ENCODE measurements at regions not wholly inside any gene's neighbourhood (a gene's known extent, or its start where the extent isn't known, plus 50 kb on each side); places are given as distances from the start of the nearest gene placed in this dataset.

DNA sequence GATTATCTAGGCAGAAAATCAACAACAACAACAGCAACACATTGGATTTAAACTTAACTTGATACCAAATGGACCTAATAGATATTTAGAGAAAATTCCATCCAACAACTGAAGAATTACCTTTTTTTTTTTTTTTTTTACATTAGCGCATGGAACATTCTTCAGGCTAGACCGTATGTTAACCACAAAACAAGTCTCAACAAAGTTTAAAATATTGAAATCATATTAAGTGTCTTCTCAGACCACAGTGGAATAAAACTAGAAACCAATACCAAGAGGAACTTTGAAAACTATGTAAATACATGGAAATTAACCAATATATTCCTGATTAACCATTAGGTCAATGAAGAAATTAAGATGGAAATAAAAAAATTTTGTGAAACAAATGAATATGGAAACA is 315.8 kb downstream of the CSNK1G3 start:
- H3K4me1 ChIP-seq (ENCODE audit: control insufficient read depth, extremely low read depth, insufficient read depth, low read length) = no peaks in the 10 kb centered on the region
- H3K9me1 ChIP-seq (ENCODE audit: control insufficient read depth, extremely low read depth, insufficient read depth, low read length) = no peaks in the 10 kb centered on the region
- no peaks in the 10 kb centered on the region for H4K20me1 ChIP-seq (ENCODE audit: control insufficient read depth, extremely low read depth, insufficient read depth, low read length)
- no peak overlapping the region for H3K4me3 ChIP-seq (ENCODE audit: control insufficient read depth in 2 of 3, extremely low read depth in 1 of 3, insufficient read depth in 2 of 3, low read depth in 1 of 3, low read length in 3 of 3)
- FAIRE-seq = no peak
- no peak overlapping the region for H3K4me2 ChIP-seq (ENCODE audit: control insufficient read depth, extremely low read depth, insufficient read depth, low read depth, low read length)
- no peak overlapping the region for H3K27ac ChIP-seq (ENCODE audit: control insufficient read depth, insufficient read depth, low read length)
- TF ChIP-seq, protein P1, sequence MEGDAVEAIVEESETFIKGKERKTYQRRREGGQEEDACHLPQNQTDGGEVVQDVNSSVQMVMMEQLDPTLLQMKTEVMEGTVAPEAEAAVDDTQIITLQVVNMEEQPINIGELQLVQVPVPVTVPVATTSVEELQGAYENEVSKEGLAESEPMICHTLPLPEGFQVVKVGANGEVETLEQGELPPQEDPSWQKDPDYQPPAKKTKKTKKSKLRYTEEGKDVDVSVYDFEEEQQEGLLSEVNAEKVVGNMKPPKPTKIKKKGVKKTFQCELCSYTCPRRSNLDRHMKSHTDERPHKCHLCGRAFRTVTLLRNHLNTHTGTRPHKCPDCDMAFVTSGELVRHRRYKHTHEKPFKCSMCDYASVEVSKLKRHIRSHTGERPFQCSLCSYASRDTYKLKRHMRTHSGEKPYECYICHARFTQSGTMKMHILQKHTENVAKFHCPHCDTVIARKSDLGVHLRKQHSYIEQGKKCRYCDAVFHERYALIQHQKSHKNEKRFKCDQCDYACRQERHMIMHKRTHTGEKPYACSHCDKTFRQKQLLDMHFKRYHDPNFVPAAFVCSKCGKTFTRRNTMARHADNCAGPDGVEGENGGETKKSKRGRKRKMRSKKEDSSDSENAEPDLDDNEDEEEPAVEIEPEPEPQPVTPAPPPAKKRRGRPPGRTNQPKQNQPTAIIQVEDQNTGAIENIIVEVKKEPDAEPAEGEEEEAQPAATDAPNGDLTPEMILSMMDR (optimal IDR thresholded peaks at IDR 0.05 in 1 of 3, IDR thresholded peaks at IDR 0.05 in 1 of 3, conservative IDR thresholded peaks at IDR 0.05 in 1 of 3; ENCODE audit: extremely low read depth in 1 of 3, insufficient read depth in 2 of 3, low read length in 3 of 3) = no peak
- TF ChIP-seq EZH2 (IDR thresholded peaks at IDR 0.05; ENCODE audit: low read length) = no peak
- no peaks in the 10 kb centered on the region for H3K79me2 ChIP-seq (ENCODE audit: control insufficient read depth, insufficient read depth, low read length)
- no peaks in the 10 kb centered on the region for H3K27me3 ChIP-seq (ENCODE audit: control insufficient read depth, extremely low read depth, insufficient read depth, low read length)
- H3K36me3 ChIP-seq (ENCODE audit: control insufficient read depth in 2 of 2, extremely low read depth in 1 of 2, insufficient read depth in 2 of 2, low read length in 2 of 2) = no peaks in the 10 kb centered on the region
- no peak overlapping the region for H2AFZ ChIP-seq (ENCODE audit: control insufficient read depth, low read length)
- dilution Hi-C loops (cut with MboI; ENCODE audit: extremely low pct_ligation_motif_present, low sequenced_read_pairs) = no loop called here
- no peak overlapping the region for H3K9ac ChIP-seq (ENCODE audit: control insufficient read depth, extremely low read depth, insufficient read depth, low read length)
- DNase-seq (ENCODE audit: low read depth, low spot score) = no peak
- H3K9me3 ChIP-seq (ENCODE audit: control insufficient read depth, low read depth, low read length) = no peaks in the 10 kb centered on the region

DNA sequence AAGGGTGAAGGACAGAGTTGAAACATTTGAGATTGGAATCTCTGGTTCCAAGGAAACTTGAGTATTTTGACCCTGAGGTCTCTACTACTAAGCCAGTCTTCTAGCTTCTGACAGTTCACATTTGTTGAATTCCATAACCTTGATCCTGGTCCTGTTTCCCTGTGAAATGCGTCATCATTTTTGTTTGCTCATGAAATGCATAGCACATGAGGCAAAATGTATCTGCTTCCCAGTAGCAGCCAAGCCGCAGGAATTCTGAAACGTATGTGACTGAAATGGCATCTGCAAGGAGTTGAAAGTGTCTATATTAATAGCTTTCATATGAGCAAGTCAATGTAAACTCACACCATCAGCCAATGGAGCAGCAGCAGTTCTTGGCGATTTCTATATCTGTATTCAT is 307.9 kb downstream of the CSNK1G3 start:
- Histone ChIP-seq H3K9me3 (ENCODE audit: control insufficient read depth, low read depth, low read length) (no peaks in the 10 kb centered on the region), H4K20me1 (ENCODE audit: control insufficient read depth, extremely low read depth, insufficient read depth, low read length) (no peaks in the 10 kb centered on the region), H3K27ac (ENCODE audit: control insufficient read depth, insufficient read depth, low read length) (no peak overlapping the region), H3K27me3 (ENCODE audit: control insufficient read depth, extremely low read depth, insufficient read depth, low read length) (no peaks in the 10 kb centered on the region), H3K79me2 (ENCODE audit: control insufficient read depth, insufficient read depth, low read length) (no peaks in the 10 kb centered on the region), H2AFZ (ENCODE audit: control insufficient read depth, low read length) (no peak overlapping the region), H3K4me1 (ENCODE audit: control insufficient read depth, extremely low read depth, insufficient read depth, low read length) (no peaks in the 10 kb centered on the region), H3K9me1 (ENCODE audit: control insufficient read depth, extremely low read depth, insufficient read depth, low read length) (no peaks in the 10 kb centered on the region), H3K36me3 (ENCODE audit: control insufficient read depth in 2 of 2, extremely low read depth in 1 of 2, insufficient read depth in 2 of 2, low read length in 2 of 2) (no peaks in the 10 kb centered on the region), H3K4me2 (ENCODE audit: control insufficient read depth, extremely low read depth, insufficient read depth, low read depth, low read length) (no peak overlapping the region), H3K4me3 (ENCODE audit: control insufficient read depth in 2 of 3, extremely low read depth in 1 of 3, insufficient read depth in 2 of 3, low read depth in 1 of 3, low read length in 3 of 3) (no peak overlapping the region), H3K9ac (ENCODE audit: control insufficient read depth, extremely low read depth, insufficient read depth, low read length) (no peak overlapping the region)
- no peak for FAIRE-seq
- dilution Hi-C loops (cut with MboI; ENCODE audit: extremely low pct_ligation_motif_present, low sequenced_read_pairs) = no loop called here
- DNase-seq (ENCODE audit: low read depth, low spot score) = no peak
- TF ChIP-seq, protein P1 (optimal IDR thresholded peaks at IDR 0.05 in 1 of 3, IDR thresholded peaks at IDR 0.05 in 1 of 3, conservative IDR thresholded peaks at IDR 0.05 in 1 of 3; ENCODE audit: extremely low read depth in 1 of 3, insufficient read depth in 2 of 3, low read length in 3 of 3) = no peak
- no peak for TF ChIP-seq EZH2 (IDR thresholded peaks at IDR 0.05; ENCODE audit: low read length)

Data from keratinocyte (primary cell).